ENCODE measurements at regions not wholly inside any gene's neighbourhood (a gene's known extent, or its start where the extent isn't known, plus 50 kb on each side); places are given as distances from the start of the nearest gene placed in this dataset.

DNA sequence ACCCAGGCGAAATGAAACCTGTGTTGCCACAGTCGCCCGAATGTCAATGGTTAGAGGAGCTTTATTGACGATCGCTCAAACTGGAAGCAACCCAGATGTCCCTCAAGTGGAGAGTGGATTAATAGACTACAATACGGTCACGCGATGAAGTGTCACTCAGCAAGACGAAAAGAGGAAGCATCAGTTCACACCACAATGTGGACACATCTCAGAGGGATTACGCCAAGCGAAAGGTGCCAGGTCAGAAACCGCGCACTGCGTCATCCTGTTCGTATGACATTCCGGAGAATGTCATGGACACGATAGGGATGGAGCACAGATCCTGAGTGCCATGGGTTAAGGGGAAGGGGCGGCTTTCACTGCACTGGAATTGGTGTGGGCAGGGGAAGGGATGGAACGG, 111.7 kb downstream of the HMX1 start:
- intact Hi-C loops (cut with DNase I) = no loop called here

DNA sequence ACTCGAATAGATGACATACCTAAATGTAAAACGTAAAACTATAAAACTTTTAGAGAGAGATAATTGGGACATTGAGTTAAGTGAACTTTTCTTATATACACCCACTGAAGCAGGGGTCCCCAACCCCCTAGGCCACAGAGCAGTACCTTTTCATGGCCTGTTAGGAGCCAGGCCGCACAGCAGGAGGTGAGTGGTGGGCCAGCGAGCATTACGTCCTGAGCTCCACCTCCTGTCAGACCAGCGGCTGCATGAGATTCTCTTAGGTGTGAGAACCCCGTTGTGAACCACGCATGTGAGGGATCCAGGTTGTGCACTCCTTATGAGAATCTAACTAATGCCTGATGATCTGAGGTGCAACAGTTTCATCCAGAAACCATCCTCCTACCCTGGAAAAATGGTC, 114.8 kb downstream of the HMX1 start:
- intact Hi-C loops (cut with DNase I) = no loop called here
- DNase-seq = peak in 1 of 4 donors; percentile 41
- peaks cover 0 to 18% of the 10 kb centered on the region in 2 donors for H3K27me3 ChIP-seq
- H3K9me3 ChIP-seq = no peaks in the 10 kb centered on the region
- ATAC-seq = no peak
- H3K27ac ChIP-seq = no peak overlapping the region
- no peaks in the 10 kb centered on the region for H3K4me1 ChIP-seq
- TF ChIP-seq, protein P1, sequence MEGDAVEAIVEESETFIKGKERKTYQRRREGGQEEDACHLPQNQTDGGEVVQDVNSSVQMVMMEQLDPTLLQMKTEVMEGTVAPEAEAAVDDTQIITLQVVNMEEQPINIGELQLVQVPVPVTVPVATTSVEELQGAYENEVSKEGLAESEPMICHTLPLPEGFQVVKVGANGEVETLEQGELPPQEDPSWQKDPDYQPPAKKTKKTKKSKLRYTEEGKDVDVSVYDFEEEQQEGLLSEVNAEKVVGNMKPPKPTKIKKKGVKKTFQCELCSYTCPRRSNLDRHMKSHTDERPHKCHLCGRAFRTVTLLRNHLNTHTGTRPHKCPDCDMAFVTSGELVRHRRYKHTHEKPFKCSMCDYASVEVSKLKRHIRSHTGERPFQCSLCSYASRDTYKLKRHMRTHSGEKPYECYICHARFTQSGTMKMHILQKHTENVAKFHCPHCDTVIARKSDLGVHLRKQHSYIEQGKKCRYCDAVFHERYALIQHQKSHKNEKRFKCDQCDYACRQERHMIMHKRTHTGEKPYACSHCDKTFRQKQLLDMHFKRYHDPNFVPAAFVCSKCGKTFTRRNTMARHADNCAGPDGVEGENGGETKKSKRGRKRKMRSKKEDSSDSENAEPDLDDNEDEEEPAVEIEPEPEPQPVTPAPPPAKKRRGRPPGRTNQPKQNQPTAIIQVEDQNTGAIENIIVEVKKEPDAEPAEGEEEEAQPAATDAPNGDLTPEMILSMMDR (IDR thresholded peaks at IDR 0.05) = no peak
- H3K36me3 ChIP-seq = no peaks in the 10 kb centered on the region
- no peak overlapping the region for H3K4me3 ChIP-seq

More for the DNA sequence above, 111.7 kb downstream of the HMX1 start:
- Histone ChIP-seq H3K36me3 (no peaks in the 10 kb centered on the region), H3K27me3 (peaks cover 0 to 40% of the 10 kb centered on the region in 2 donors), H3K9me3 (no peaks in the 10 kb centered on the region), H3K27ac (no peak overlapping the region), H3K4me3 (no peak overlapping the region), H3K4me1 (no peaks in the 10 kb centered on the region)
- DNase-seq (peak in 2 of 4 donors; percentile 14 to 24), ATAC-seq (no peak)
- TF ChIP-seq, protein P1 (IDR thresholded peaks at IDR 0.05) = no peak

DNA sequence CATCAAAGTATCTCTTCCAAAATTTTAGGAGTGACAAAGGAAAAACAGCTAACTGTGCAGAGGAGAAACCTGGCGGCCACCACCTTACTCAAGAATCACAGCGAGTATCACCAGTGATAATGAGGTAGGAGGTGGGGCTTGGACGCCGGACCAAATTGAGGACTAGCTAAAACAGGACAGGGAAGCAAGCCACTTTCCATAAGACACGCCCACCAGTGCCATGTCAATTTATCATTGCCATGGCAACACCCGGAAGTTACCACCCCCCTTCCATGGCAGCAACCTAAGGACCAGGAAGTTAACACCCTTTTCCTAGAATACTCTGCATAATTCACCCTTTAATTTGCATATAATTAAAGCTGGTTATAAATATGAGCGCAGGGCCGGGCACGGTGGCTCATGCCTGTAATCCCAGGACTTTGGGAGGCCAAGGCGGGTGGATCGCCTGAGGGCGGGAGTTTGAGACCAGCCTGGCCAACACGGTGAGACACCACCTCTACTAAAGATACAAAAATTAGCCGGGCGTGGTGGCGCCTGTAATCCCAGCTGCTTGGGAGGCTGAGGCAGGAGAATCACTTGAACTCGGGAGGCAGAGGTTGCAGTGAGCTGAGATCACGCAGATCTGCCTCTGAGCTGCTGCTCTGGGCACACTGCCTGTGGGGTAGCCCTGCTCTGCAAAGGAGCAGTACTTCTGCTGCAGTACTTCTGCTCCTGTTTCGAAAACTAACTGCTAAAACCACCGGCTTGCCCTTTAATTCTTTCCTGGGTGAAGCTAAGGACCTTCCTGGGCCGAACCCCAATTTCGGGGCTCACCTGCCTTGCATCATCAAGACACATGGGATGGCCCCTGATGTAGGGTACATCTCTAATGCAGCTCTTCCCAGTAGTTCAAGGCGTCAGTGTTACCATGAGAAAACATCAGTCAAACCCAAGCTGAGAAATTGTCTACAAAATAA, 116.7 kb downstream of the HMX1 start:
- peak in 2 of 4 donors; percentile 15 to 59 for DNase-seq

DNA sequence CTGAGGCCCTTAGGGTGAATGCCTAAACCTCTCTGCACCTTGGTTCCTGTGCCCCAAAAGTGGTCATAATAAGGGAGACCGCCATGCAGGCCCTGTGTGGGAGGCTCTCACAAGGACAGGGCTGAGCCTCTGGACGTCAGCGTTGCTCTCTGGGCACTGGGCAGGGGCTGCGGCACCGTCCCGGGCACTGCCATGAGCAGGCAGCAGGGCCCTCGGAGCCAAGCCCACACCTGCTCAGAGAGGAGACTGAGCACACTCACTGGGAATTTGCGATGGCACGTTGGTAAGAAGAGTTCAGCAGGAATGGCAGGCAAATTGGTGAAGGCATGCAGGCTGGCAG, 123.4 kb downstream of the HMX1 start:
- peak in 1 of 4 donors; percentile 22 for DNase-seq
- intact Hi-C loops (cut with DNase I) = no loop called here
- H3K4me3 ChIP-seq = no peak overlapping the region
- H3K4me1 ChIP-seq = no peaks in the 10 kb centered on the region
- no peak overlapping the region for H3K27ac ChIP-seq
- peaks cover 0 to 36% of the 10 kb centered on the region in 2 donors for H3K27me3 ChIP-seq
- TF ChIP-seq, protein P1 (IDR thresholded peaks at IDR 0.05) = no peak
- no peaks in the 10 kb centered on the region for H3K36me3 ChIP-seq
- no peaks in the 10 kb centered on the region for H3K9me3 ChIP-seq
- no peak for ATAC-seq

More for the DNA sequence above, 116.7 kb downstream of the HMX1 start:
- TF ChIP-seq, protein P1 (IDR thresholded peaks at IDR 0.05) = no peak
- Histone ChIP-seq H3K4me3 (no peak overlapping the region), H3K27me3 (peaks cover 0 to 4% of the 10 kb centered on the region in 2 donors), H3K36me3 (no peaks in the 10 kb centered on the region), H3K4me1 (no peaks in the 10 kb centered on the region), H3K9me3 (no peaks in the 10 kb centered on the region), H3K27ac (no peak overlapping the region)
- no peak for ATAC-seq
- intact Hi-C loops (cut with DNase I) = no loop called here

DNA sequence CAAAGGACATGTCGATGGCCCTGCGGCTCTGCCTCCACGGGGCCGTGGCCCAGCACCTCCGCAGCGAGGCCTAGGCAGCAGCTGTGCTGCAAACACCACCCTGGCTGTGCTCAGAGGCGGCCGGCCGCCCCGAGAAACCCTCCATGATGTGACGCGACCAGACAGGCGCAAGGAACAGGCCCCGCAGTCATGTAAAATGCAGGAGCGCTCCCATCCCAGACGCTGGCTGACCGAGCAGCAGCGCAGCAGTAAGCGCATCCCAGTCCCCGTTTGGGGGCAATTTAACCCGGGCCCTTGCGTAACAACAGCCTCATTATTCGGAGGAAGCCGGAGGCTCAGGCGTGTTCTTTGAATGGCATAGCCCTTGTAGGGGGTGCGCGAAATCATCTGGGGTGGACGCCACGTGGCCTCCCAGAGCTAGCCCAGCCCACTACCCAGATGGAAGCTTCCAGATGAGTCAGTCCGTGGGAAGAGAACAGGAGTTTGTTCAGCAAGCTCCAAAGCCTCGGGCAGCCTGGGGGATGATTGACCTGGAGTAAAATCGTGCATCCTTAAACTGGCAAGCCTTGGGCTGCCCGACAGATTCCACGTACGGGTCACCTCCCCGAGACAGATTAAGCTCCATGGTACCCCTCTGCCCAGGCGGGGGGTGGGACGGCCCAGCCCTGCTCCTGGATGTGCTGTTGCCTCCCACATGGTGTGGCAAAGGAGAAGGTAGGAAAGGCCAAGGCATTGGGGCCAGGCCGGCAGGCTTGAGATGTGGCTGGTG, 124.0 kb downstream of the HMX1 start:
- TF ChIP-seq, protein P1 (IDR thresholded peaks at IDR 0.05) = no peak
- no peak for ATAC-seq
- intact Hi-C loops (cut with DNase I) = no loop called here
- Histone ChIP-seq H3K4me1 (no peaks in the 10 kb centered on the region), H3K36me3 (no peaks in the 10 kb centered on the region), H3K27me3 (peaks cover 0 to 36% of the 10 kb centered on the region in 2 donors), H3K4me3 (no peak overlapping the region), H3K27ac (no peak overlapping the region), H3K9me3 (no peaks in the 10 kb centered on the region)
- no peak for DNase-seq

Measured in left lung (tissue), 4 donors.